ENCODE measurements at regions not wholly inside any gene's neighbourhood (a gene's known extent, or its start where the extent isn't known, plus 50 kb on each side); places are given as distances from the start of the nearest gene placed in this dataset.

DNA sequence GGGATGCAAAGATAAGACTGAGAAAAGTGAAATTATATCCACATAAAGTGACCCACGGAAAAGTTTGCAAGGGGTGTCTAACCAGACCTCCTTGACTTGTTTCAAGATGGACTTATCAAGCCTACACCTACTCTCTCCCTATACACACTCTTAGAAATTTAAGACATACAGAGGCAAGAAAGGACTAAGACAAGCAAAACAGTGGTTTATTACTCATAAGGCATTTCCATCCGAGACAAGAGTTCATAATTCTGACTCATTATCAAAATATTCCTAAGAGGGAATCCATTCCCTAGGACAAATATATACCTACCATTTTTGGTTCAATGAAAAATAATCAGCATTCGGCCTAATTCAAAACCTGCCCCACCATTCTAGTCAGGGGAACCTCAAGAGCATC, 232.6 kb upstream of the GPC6 start:
- no peak for TF ChIP-seq EZH2 (IDR thresholded peaks at IDR 0.05; ENCODE audit: low read depth)
- TF ChIP-seq, protein P1, sequence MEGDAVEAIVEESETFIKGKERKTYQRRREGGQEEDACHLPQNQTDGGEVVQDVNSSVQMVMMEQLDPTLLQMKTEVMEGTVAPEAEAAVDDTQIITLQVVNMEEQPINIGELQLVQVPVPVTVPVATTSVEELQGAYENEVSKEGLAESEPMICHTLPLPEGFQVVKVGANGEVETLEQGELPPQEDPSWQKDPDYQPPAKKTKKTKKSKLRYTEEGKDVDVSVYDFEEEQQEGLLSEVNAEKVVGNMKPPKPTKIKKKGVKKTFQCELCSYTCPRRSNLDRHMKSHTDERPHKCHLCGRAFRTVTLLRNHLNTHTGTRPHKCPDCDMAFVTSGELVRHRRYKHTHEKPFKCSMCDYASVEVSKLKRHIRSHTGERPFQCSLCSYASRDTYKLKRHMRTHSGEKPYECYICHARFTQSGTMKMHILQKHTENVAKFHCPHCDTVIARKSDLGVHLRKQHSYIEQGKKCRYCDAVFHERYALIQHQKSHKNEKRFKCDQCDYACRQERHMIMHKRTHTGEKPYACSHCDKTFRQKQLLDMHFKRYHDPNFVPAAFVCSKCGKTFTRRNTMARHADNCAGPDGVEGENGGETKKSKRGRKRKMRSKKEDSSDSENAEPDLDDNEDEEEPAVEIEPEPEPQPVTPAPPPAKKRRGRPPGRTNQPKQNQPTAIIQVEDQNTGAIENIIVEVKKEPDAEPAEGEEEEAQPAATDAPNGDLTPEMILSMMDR (conservative IDR thresholded peaks at IDR 0.05) = no peak
